ENCODE measurements at regions not wholly inside any gene's neighbourhood (a gene's known extent, or its start where the extent isn't known, plus 50 kb on each side); places are given as distances from the start of the nearest gene placed in this dataset.

DNA sequence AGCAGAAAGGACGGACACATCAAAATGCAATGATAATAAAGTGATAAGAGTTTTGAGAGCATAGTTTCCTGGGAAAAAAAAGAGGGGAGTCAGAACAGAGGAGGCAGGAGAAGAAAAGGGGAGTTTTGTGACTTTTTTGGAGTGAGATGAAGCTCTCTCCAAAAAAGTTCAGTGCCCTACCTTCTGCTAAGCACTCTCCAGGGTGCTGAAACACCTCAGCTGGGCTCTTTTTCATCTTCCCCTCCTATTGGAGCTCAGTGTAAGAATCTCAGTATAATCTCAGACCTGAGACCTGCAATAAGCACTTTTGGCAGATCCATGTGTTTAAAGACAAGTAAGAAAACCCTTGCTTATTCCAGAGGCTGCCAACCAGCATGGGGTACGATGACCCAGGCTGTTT, 58.9 kb upstream of the SRRM4 start:
- intact Hi-C loops (cut with DNase I; ENCODE audit: low total_unique reads) = no loop called here
- H3K4me3 ChIP-seq = no peak overlapping the region
- no peaks in the 10 kb centered on the region for H3K9me3 ChIP-seq
- TF ChIP-seq, protein P1, sequence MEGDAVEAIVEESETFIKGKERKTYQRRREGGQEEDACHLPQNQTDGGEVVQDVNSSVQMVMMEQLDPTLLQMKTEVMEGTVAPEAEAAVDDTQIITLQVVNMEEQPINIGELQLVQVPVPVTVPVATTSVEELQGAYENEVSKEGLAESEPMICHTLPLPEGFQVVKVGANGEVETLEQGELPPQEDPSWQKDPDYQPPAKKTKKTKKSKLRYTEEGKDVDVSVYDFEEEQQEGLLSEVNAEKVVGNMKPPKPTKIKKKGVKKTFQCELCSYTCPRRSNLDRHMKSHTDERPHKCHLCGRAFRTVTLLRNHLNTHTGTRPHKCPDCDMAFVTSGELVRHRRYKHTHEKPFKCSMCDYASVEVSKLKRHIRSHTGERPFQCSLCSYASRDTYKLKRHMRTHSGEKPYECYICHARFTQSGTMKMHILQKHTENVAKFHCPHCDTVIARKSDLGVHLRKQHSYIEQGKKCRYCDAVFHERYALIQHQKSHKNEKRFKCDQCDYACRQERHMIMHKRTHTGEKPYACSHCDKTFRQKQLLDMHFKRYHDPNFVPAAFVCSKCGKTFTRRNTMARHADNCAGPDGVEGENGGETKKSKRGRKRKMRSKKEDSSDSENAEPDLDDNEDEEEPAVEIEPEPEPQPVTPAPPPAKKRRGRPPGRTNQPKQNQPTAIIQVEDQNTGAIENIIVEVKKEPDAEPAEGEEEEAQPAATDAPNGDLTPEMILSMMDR (IDR thresholded peaks at IDR 0.05 in 8 of 11, conservative IDR thresholded peaks at IDR 0.05 in 3 of 11) = no peak
- TF ChIP-seq POLR2A (IDR thresholded peaks at IDR 0.05) (no peak), POLR2AphosphoS5 (IDR thresholded peaks at IDR 0.05) (no peak)
- DNase-seq = no peak
- no peak overlapping the region for H3K27ac ChIP-seq
- 33 to 44% (median 38%) methylated on average over 2 of the region's 2 CpGs for WGBS, 5 donors
- H3K36me3 ChIP-seq = no peaks in the 10 kb centered on the region
- H3K4me1 ChIP-seq = no peaks in the 10 kb centered on the region
- peaks cover 0 to 12% (median 0%) of the 10 kb centered on the region in 7 donors for H3K27me3 ChIP-seq (replicated peaks in 1 of 7)

DNA sequence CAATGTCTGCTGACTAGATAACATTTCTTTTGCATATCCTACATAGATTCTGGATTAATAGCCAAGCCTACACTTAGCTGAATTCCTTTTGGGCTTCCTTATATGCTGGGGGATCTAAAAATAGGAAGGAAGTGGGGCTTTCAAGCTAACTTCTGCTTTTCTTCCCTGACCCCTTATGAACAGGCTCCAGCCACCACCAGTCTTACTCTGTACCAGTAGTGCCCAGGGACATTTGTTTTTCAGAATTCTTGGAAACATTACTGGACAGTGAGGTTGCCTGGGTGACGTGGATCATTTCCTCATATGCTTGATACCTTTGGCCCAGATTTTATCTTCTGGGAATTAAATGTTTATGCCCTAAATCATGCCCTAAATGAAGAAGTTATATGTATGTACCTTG, 55.9 kb upstream of the SRRM4 start:
- H3K4me1 ChIP-seq = no peaks in the 10 kb centered on the region
- H3K36me3 ChIP-seq = no peaks in the 10 kb centered on the region
- intact Hi-C loops (cut with DNase I; ENCODE audit: low total_unique reads) = no loop called here
- DNase-seq = no peak
- H3K27me3 ChIP-seq (replicated peaks in 1 of 7) = peaks cover 0 to 16% (median 0%) of the 10 kb centered on the region in 7 donors
- H3K9me3 ChIP-seq = no peaks in the 10 kb centered on the region
- no peak overlapping the region for H3K4me3 ChIP-seq
- 11 to 35% (median 19%) methylated on average over 1 of the region's 1 CpG for WGBS, 5 donors
- H3K27ac ChIP-seq = no peak overlapping the region
- TF ChIP-seq, protein P1 (IDR thresholded peaks at IDR 0.05 in 8 of 11, conservative IDR thresholded peaks at IDR 0.05 in 3 of 11) = no peak
- TF ChIP-seq POLR2AphosphoS5 (IDR thresholded peaks at IDR 0.05) (no peak), POLR2A (IDR thresholded peaks at IDR 0.05) (no peak)

DNA sequence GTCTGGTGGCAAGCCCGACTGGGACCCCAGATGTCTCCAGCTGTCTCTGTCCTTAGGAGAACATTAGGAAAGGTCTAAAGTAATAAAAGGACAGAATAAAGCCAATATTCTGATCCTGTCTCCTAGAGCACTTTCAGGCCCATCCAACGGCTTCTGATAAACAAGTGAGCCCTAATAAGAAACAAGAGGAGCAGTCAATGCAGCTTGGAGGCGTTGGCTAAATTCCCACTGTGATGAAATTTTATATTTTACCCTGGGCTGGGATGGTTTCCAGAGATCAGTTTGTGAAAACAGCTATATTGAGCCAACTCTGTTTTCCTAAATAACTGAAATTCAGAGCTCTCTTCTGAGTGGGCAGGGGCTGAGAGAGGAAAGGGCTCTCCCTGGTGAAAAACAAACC, 55.5 kb upstream of the SRRM4 start:
- DNase-seq = no peak
- intact Hi-C loops (cut with DNase I; ENCODE audit: low total_unique reads) = no loop called here
- Histone ChIP-seq H3K36me3 (no peaks in the 10 kb centered on the region), H3K27ac (no peak overlapping the region), H3K9me3 (no peaks in the 10 kb centered on the region), H3K27me3 (replicated peaks in 1 of 7) (peaks cover 0 to 16% (median 0%) of the 10 kb centered on the region in 7 donors), H3K4me1 (no peaks in the 10 kb centered on the region), H3K4me3 (no peak overlapping the region)
- TF ChIP-seq POLR2A (IDR thresholded peaks at IDR 0.05) = no peak
- TF ChIP-seq, protein P1 (IDR thresholded peaks at IDR 0.05 in 8 of 11, conservative IDR thresholded peaks at IDR 0.05 in 3 of 11) = no peak
- TF ChIP-seq POLR2AphosphoS5 (IDR thresholded peaks at IDR 0.05) = no peak
- WGBS, 5 donors = 43 to 70% (median 61%) methylated on average over 3 of the region's 3 CpGs

Small RNAs in the stretch of these regions (small RNA-seq; reads per million reads assigned to genes)
- gene RF00428 (0 reads per million in 4 donors), gene RNA5SP374 (0 reads per million in 4 donors)

Measured in spleen (tissue), 11 donors.